ENCODE measurements at regions not wholly inside any gene's neighbourhood (a gene's known extent, or its start where the extent isn't known, plus 50 kb on each side); places are given as distances from the start of the nearest gene placed in this dataset.

DNA sequence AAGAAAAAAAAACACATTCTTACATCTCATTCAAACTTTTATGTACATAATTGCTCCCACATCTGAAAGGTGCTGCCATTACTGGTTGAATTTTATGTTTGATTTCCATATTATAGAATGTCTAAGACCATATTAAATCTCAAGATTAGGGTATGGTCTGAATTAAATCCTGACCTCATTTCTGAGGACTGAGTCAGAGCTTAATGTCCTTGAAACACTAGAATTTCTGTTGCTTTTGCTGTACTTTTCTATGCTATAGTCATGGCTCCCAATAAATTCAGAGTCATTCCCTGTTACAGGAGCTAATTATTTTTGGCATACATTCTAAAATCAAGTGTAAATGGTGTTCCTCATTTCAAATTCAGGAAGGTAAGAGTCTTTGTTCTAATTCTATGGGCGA, 285.3 kb upstream of the MANEA start:
- TF ChIP-seq EZH2 (IDR thresholded peaks at IDR 0.05; ENCODE audit: borderline replicate concordance, low read length) (no peak), CTCF (IDR thresholded peaks at IDR 0.05; ENCODE audit: low read length) (no peak)
